Stomach (tissue), 4 donors: ENCODE measurements at regions not wholly inside any gene's neighbourhood (a gene's known extent, or its start where the extent isn't known, plus 50 kb on each side); places are given as distances from the start of the nearest gene placed in this dataset.

Source experiments
- CTCF ChIP-seq, 7 experiments: fragments of 450-650 bp in 4 of 7; fragments of 200-600 bp in 3 of 7; sonication (generic) in 3 of 7; IDR thresholded peaks; one replicate each; pipeline ENCODE4 v1.5.1; 2016 to 2019; ENCODE audit warnings: antibody characterized with exemption in 7 of 7, control low read depth in 2 of 7, mild to moderate bottlenecking in 1 of 7
- EP300 ChIP-seq: sonication (generic); formaldehyde crosslinking; IDR thresholded peaks from one replicate; pipeline ENCODE4 v1.6.1; 2017; ENCODE audit warnings: antibody characterized with exemption
- POLR2AphosphoS5 ChIP-seq, 3 donors: sonication (generic); formaldehyde crosslinking; IDR thresholded peaks; one replicate each; pipeline ENCODE4 v1.6.1; 2016; ENCODE audit warnings: antibody characterized with exemption in 3 of 3

- TF ChIP-seq POLR2AphosphoS5 (IDR thresholded peaks at IDR 0.05) (no peak), CTCF (IDR thresholded peaks at IDR 0.05) (no peak), EP300 (no peak)
Observed at GRCh38 chr2:122739732-122740593, 984.5 kb downstream of the TSN start.
